HG03439 (cell line): ENCODE measurements at regions not wholly inside any gene's neighbourhood (a gene's known extent, or its start where the extent isn't known, plus 50 kb on each side); places are given as distances from the start of the nearest gene placed in this dataset.

Experiments used
- ATAC-seq: cut with Tn5 transposase; IDR thresholded peaks from one replicate; pipeline ENCODE4 v1.9.1; 2021; ENCODE audit warnings: mild to moderate bottlenecking, moderate library complexity; ENCODE audit not compliant: unreplicated experiment

DNA sequence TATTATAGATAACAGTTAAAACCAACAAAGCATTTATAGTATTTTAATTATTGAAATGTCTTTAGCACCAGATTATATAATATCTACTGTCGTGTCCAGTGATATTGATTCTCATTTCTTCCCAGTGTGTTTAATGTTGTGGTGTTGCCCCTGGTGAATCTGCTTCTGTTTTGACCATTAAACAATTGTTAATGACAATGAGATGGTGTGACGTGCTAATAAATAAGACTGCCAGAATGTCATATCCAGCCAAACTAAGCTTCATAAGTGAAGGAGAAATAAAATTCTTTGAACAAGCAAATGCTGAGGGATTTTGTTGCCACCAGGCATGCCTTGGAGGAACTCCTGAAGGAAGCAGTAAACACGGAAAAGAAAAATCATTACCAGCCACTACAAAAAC is 480.0 kb upstream of the ROBO1 start:
- no peak for ATAC-seq

DNA sequence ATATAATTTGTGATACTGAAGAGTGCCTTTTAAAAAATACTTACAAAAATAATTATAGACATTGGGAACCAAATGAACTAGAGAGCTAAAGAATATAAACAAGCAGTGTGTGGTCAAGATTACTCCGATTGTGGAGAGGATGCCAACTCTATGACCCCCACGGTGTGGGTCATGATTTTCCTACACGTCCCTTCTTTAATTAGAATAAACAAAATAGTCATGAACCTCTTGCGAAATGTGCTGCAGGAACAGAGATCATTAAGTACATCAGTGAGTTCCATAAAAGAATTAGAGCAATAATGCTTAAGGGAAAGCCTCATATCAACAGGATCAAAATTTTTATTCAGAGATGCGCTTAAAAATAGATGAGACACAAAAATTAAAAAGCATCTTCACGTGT is 476.6 kb upstream of the ROBO1 start:
- ATAC-seq: no peak

DNA sequence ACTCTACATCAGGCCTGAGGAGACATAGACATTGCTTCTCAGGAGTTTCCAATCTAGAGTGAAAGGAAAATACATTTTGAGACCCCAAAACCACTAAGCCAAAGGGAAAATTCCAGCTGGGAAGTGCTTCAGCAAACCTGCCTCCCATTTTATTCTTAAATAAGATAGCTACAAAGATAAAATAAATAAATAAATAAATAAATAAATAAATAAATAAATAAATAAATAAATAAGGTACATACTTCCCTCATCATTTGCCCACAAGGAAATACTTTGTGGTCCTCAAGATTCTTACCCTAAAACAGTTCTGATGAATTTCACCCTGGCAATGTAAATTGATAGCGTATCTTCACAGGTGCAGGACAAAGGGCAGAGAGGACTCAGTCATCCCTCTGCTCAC is 474.0 kb upstream of the ROBO1 start:
- ATAC-seq: no peak

DNA sequence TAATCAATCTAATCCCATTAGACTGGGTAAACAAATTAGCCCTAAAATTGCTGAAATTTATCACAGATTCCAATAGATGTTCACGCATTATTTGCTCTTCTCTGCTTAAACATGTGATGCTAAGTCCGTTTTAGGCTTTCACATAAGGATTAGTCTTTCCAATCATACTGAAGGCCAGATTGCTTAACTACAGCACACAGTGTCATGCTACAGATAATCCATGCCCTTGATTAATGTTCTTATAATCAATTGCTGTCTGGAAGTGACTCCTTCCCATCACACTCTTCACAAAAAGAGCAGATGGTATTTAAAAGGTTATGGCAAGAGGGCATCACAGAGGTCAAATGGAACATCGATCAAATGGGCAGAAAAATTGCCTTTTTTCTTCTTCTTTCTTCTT is 471.5 kb upstream of the ROBO1 start:
- no peak for ATAC-seq

DNA sequence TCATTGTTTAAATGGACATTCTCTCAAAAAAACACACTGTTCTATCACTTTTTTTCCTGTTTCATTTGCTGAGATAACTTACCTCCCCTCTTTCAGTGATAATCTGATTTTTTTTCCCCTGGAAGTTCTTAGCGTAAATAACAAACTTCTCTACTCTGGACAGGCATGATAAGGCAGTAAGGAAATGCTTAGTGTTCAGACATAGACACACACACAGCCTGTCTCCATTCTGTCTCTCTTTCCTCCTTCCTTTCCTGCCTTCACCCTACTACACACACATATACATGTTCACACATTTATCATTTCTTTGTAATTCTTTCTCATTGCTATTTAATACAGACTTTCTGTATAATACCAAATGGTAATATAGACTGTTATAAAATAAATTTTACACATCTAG is 470.8 kb upstream of the ROBO1 start:
- ATAC-seq: no peak

DNA sequence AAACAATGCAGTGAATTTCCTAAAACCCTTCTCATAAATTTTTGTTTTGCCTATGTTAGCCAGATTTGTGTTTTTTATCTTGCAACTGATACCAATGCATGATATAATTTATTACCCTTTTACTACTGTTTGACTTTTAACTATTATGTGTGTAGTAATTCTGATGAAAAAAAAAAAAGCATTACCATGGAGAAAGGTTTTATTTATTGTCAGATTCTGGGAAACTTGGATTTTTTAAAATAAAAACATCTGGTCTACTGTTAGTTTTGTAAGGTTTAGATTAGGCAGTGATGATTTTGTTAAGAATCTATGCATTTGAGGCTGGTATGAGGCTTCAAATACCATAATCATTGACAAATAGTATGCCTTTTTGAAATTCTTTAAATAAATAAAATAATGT is 470.4 kb upstream of the ROBO1 start:
- no peak for ATAC-seq

DNA sequence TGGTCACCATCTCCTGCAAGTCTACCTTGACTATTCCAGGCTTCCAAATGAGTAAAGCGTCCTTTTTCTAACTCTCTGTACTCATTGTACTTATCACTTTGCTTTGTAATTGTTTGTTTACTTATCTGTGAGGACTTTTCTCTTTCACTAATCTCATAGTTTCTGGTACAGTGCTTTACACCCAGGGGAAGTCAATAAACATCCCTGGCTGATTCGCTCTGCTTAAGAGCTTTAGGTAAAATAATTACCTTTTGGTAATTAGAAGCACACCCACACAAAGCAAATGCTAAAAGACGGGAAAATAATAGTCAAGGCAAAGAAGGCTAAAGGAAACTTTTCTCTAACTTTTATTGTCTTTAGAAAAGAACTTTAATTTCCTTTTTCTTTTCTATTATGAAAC is 466.9 kb upstream of the ROBO1 start:
- ATAC-seq: no peak

DNA sequence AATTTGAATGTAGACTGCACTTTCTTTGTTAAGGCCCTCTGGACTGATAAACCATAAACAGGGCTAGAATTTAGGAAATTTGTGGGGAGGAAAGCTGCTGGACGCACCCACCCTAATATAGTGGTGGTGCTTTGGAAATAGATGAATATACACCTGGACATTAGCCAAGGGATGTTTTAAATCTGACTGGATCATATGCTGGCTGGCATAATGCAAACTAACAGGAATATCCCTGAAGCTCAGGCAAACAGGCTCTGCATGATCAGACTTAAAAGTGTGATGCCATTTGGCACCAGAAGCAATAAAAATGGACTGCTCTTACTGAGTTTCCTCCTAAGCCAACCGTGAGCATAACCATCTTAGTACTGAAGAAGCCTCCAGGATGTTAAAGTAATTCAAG is 465.8 kb upstream of the ROBO1 start:
- ATAC-seq: no peak

DNA sequence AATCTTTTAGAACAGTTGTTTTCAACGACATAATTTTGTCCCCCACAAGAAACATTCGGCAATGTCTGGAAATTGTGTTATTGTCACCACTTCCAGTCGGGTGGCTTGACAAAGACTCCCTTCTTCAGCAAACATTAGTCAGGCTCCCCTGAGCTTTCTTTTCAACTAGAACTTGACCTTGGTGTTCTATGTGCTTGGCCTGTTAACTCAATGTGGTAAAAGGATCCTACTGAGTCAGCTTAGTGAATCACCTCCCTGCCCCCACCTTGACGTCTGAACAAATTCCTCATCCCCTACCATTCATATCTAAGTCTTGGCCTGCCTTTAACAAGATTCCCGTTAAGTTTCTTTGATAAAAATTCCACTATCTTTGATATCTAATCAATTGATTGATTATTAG is 465.0 kb upstream of the ROBO1 start:
- ATAC-seq: no peak

DNA sequence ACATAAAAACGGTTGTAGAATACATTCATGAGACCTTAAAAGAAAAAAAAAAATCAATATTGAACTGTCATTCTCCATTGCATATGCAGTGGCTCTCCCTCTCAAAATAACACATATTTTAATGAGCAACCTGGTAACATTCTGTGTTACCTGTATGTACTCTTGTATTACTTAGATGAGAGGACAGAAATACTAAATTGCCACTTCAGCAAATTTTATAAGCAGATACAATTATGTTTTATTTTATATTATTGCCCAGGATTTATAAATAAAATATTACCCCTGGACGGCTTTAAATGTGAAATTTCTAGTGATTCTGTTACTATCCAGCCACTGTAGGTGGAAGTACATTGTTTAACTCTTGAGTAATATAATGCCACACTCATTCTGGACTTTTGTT is 463.2 kb upstream of the ROBO1 start:
- ATAC-seq: no peak

DNA sequence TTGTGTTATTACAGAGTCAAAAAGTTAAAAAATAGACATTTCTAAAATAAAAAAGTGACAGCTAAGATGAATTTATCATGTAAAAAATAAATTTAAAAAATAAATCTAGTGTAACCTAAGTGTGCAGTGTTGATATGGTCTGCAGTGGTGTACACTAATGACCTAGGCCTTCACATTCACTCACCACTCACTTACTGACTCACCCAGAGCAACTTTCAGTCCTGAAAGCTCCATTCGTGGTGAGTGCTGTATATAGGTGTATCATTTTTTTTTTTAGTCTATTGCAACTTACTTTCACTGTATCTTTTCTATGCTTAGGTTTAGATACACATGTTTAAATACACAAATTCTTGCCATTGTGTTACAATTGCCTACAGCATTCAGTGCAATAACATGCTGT is 459.4 kb upstream of the ROBO1 start:
- ATAC-seq: no peak

DNA sequence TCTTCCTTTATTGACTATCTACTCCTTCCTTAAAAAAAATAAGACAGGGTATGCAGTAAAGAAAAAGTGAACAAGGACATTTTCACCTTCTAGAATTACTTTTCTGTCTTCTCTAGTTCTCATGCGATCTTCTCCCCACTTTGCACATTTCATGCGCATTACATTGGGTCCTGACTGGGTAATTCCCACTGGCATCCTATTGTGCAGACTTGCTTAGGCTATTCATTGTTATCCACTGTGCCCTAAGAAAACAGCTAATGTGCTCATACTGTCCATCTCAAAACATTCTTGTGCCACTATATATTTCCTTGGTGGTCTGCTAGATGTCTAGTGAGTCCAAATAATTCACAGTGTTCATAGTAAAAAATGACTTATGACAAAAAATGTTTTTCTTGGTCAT is 447.4 kb upstream of the ROBO1 start:
- no peak for ATAC-seq

DNA sequence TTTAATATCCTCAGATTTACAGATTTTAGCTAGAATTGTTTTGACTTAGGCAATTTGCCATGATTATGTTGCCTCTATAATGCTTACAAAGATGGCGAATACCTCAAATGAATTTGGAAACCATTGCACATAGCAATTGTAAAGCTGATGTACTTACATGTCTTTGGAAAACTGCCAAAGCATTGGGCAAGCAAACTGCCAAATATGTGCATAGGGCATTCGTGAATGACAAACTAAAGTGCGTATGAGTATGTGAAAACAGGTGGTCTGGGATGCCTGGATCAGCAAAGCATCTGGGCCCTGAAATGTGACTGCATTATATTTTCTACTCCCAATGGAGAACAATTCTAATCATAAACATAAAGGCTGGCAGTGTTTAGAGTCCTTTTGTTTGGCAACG is 445.3 kb upstream of the ROBO1 start:
- ATAC-seq: no peak

DNA sequence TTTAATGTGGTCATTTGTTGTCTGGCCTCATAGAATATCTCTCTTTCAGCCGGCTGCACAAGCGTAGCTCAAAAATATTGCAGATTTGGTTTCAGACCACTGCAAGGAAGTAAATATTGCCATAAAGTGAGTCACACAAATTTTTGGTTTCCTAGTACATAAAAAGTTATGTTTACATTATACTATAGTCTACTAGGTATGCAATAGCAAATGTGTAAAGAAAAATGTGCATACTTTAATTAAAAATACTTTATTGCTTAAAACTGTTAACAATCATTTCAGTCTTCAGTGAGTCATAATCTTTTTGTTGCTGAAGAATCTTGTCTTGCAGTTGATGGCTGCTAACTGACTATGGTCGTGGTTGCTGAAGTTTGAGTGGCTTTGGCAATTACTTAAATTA is 425.1 kb upstream of the ROBO1 start:
- ATAC-seq: no peak

DNA sequence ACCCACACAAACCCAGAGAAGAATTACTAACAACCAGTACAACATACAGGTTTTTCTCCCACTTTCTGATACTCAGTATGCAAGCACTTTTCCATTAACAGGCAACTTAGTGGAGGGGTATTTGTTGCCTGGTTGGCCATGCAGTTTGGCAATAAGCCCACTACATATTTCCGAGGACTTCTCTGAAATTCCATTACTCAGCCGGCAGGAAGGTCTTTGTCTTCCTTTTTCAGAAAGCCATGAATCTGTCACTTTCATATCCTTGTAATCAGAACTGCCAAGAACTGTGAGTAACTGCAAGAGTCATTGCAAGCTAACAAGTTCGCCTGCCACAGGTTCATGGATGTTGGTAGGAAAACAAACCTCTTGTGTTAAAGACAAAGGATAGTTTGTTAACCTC is 422.3 kb upstream of the ROBO1 start:
- no peak for ATAC-seq

DNA sequence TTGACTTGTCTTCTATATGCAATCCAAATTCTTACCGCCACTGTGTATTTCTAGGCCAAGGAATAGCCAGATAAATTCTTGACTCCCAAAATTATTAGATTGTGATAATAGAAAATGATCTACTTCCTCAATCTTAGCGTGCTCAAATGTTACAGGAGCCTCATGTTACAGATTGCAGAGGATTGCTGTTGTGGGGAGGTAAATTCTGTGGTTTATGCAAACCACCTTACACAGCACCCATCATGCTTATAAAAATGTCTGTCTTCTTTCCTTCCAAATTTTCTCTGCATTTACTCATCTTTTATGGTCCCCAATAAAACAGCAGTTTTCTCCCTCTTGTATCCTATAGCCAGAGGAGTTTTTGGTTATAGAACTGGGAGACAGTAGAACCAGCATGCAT is 420.2 kb upstream of the ROBO1 start:
- ATAC-seq: no peak

DNA sequence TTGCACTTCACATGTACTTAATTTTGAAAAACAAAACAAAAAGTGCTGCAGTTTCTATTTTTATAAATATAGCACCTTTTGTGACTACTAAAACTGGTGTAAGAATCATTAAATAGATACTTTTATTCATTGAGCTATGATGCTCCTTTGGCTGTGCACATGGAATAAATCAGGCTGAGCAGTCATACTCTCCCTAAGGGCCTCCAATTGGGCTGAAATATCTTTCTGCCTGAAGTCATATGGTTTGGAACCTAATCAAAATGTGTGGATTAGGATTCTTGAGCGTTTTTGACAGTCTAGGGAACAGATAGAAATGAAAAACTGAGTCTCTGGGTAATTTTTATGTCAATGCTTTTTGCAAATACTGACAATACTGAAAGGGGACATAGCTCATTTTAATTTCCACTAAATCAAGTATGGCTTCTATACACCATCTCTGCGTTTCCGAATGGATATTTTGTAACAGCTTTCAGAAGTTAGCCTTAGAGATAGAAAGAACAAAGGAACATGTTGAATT is 392.2 kb upstream of the ROBO1 start:
- no peak for ATAC-seq

DNA sequence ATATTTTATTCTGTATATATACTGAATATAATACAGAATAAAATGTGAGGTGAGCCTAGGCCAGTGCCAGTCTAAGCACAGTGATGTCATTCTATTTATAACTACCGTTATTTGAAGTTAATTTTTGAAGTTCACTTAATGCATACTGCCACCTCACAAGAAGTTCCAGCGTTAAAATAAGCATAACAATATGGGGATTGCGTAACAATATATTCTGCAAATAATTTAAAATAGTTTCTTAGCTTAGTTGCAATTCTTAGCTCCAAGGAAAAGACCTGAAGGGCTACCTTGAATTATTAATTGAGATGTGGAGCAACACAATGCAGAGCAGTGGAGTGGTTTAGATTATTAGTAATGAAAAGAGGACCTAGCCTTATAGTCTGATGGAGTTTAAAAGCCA is 390.5 kb upstream of the ROBO1 start:
- no peak for ATAC-seq

DNA sequence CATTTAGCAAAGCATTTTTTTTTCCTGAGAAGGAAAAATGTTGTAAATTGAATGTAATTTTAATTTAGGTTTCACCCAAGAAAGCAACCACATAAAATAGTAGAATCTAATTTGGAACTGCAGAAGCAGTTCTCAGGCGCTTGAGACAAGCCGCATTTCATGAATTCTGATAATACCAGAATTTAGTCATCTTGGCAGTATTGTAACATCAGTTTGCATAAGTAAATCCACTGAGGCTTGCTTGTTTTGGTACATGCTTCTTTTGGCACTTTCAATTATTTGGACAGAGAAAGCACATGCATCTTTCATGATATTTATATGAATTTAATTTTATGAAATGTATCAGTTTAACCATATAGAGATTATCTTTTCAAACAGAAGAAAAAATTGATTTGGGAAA is 389.7 kb upstream of the ROBO1 start:
- no peak for ATAC-seq

DNA sequence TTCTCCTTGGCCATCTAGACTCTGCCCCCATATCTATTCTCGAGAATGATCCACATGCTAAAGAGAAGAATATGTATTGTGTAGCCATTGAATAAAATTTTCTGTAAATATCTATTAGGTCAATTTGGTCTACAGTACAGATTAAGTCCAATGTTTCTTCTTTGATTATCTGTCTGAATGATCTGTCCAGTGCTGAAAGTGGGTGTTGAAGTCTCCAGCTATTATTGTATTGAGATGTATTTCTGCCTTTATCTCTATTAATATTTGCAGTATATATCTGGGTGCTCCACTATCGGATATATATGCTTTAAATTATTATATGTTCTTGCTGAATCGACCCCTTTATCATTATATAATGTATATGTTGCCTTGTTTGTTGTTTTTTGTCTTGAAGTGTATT is 384.9 kb upstream of the ROBO1 start:
- no peak for ATAC-seq

DNA sequence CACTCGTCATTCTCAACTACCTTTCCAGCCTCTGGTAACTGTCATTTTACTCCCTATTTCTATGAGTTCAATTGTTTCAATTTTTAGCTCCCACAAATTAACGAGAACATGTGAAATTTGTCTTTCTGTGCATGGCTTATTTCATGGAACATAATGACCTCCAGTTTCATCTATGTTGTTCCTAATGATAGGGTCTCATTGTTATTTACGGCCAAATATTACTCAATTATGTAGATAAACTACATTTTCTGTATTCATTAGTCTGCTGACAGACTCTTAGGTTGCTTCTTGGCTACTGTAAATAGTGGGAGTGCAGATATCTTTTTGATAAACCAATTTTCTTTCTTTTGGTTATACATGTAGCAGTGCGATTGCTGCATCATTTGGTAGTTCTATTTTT is 374.9 kb upstream of the ROBO1 start:
- no peak for ATAC-seq

DNA sequence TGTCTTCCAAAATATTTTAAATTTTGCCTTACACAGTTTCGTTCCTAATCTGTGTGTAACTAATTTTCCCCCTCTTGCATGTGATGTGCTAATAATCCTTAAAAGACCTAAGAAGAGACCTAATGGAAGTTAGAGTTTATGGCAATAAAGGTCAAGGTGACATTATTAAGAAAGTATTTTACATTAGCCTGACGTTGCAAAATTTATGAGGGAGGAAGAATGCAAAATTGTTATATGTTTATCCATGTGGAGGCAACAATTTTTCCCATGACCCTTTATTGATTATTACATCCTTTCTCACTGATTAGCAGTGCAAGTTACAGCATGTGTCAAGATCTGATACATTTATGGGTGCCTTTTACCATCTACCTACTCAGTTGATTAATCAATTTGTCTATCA is 373.8 kb upstream of the ROBO1 start:
- ATAC-seq: no peak

DNA sequence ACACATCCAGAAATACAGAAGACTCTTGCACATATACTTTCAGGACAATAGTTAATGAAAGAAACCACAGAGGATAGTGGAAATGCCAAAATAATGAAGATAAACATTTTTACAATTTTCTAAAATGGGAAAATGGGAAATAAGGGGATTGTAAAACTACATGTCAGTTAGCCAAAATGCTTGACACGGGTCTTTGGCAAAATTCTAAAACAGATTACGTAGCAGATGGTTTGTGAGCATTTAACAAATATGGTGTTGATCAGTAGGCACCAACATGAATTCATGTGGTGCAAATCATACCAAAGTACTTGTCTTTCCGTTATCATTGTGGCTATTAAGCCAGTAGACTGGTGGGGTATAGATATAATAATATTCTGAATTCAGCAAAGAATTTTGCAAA is 348.5 kb upstream of the ROBO1 start:
- no peak for ATAC-seq

DNA sequence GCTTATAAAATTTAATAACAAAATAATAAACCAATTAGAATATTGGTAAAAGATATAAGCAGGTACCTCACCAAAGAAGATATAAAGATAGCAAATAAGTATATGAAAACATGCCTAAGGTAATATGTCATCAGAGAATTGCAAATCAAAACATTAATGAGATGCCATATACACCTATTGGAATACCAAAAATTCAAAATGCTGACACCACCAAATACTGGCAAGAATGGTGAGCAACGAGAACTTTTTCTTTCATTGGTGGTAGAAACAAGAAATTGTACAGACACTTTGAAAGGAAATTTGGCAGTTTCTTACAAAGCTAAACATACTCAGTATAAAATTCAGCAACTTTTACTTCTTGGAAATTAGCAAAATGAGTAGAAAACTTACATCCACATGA is 346.9 kb upstream of the ROBO1 start:
- ATAC-seq: no peak
